PC-3 (cell line): ENCODE measurements at regions not wholly inside any gene's neighbourhood (a gene's known extent, or its start where the extent isn't known, plus 50 kb on each side); places are given as distances from the start of the nearest gene placed in this dataset.
"Not testable (repeated sequence)": the region's sequence is repeated elsewhere in the genome, so short reads cannot be mapped to it uniquely, and the experiment has no call there.

ENCODE experiments used
- ATAC-seq: fragments of 200-7000 bp; cut with Tn5 transposase; 2 replicates; pipeline ENCODE4 v1.9.1; 2020; ENCODE audit warnings: mild to moderate bottlenecking, moderate library complexity
- BruUV-seq: library from RNA; stranded (reverse); fragments of 400-500 nt; replicated peaks from 2 replicates; lab custom pipeline; 2021; lab: Mats Ljungman, UMichigan
- CTCF ChIA-PET: fragments of 300-600 bp; sonication (Branson Sonifier 250); formaldehyde crosslinking; loops from one replicate; lab custom pipeline; 2022; ENCODE audit warnings: antibody characterized with exemption; lab: Charles Lee
- POLR2A ChIA-PET: fragments of 300-600 bp; sonication (Branson Sonifier 250); formaldehyde crosslinking; loops from one replicate; lab custom pipeline; 2022; ENCODE audit warnings: antibody characterized with exemption; ENCODE audit not compliant: unreplicated experiment; lab: Charles Lee
- DNase-seq: peaks from one replicate; pipeline ENCODE4 v3.0.0-alpha.2; 2015
- H2AFZ ChIP-seq: fragments of 300-600 bp; sonication (generic); 2 replicates; pipeline ENCODE4 v1.6.0; 2016; ENCODE audit warnings: antibody characterized with exemption, low read length
- H3F3A ChIP-seq: fragments of 300-600 bp; sonication (generic); one replicate; pipeline ENCODE4 v1.6.0; 2017; ENCODE audit warnings: antibody characterized with exemption, low read length, control low read depth, mild to moderate bottlenecking; ENCODE audit not compliant: unreplicated experiment
- H3K27ac ChIP-seq: fragments of 300-600 bp; sonication (generic); 2 replicates; pipeline ENCODE4 v1.5.1; 2016; ENCODE audit warnings: mild to moderate bottlenecking, low read length
- H3K27me3 ChIP-seq: fragments of 300-600 bp; sonication (generic); 2 replicates; pipeline ENCODE4 v1.6.1; 2016; ENCODE audit warnings: low read length, mixed read lengths
- H3K36me3 ChIP-seq: fragments of 300-600 bp; sonication (generic); 2 replicates; pipeline ENCODE4 v1.6.1; 2016; ENCODE audit warnings: low read depth, mixed run types, low read length, mixed read lengths
- H3K4me1 ChIP-seq: fragments of 300-600 bp; sonication (generic); 2 replicates; pipeline ENCODE4 v1.5.1; 2016; ENCODE audit warnings: low read length; ENCODE audit not compliant: insufficient read depth
- H3K4me2 ChIP-seq: fragments of 300-600 bp; sonication (generic); 2 replicates; pipeline ENCODE4 v1.6.0; 2016; ENCODE audit warnings: low read length
- H3K4me3 ChIP-seq: fragments of 300-600 bp; sonication (generic); 2 replicates; pipeline ENCODE4 v1.5.1; 2016; ENCODE audit warnings: mild to moderate bottlenecking, low read length, mixed read lengths
- H3K79me2 ChIP-seq: fragments of 300-600 bp; sonication (generic); 2 replicates; pipeline ENCODE4 v1.6.1; 2017; ENCODE audit warnings: low read length, mixed read lengths
- H3K9ac ChIP-seq: fragments of 300-600 bp; sonication (generic); 2 replicates; pipeline ENCODE4 v1.6.0; 2016; ENCODE audit warnings: mild to moderate bottlenecking, low read length
- H3K9me2 ChIP-seq: fragments of 300-600 bp; sonication (generic); replicated peaks from 2 replicates; pipeline ENCODE4 v1.6.1; 2016; ENCODE audit warnings: mixed run types, low read length, mixed read lengths
- H3K9me3 ChIP-seq: fragments of 300-600 bp; sonication (generic); 2 replicates; pipeline ENCODE4 v1.6.1; 2016; ENCODE audit warnings: low read length, mixed read lengths
- H4K20me1 ChIP-seq: fragments of 300-600 bp; sonication (generic); 2 replicates; pipeline ENCODE4 v1.6.1; 2016; ENCODE audit warnings: low read length, mixed read lengths
- EZH2 ChIP-seq: fragments of 300-600 bp; sonication (generic); IDR thresholded peaks from one replicate; pipeline ENCODE4 v1.6.1; 2017; ENCODE audit warnings: antibody characterized with exemption, mild to moderate bottlenecking, low read length; ENCODE audit not compliant: unreplicated experiment
- EZH2phosphoT487 ChIP-seq: fragments of 300-600 bp; sonication (generic); IDR thresholded peaks from 2 replicates; pipeline ENCODE4 v1.6.1; 2018; ENCODE audit warnings: mild to moderate bottlenecking, antibody characterized with exemption, low read length, borderline replicate concordance
- intact Hi-C: fragments of 100-400 bp; cut with micrococcal nuclease; formaldehyde crosslinking; loops from 2 replicates; pipeline ENCODE4 v1.9.0; 2023
- TF ChIP-seq, protein P1 (sequence below): fragments of 300-600 bp; sonication (generic); conservative IDR thresholded peaks from 2 replicates; pipeline ENCODE4 v1.5.1; 2017; ENCODE audit warnings: antibody characterized with exemption, low read depth, mild to moderate bottlenecking, low read length

DNA sequence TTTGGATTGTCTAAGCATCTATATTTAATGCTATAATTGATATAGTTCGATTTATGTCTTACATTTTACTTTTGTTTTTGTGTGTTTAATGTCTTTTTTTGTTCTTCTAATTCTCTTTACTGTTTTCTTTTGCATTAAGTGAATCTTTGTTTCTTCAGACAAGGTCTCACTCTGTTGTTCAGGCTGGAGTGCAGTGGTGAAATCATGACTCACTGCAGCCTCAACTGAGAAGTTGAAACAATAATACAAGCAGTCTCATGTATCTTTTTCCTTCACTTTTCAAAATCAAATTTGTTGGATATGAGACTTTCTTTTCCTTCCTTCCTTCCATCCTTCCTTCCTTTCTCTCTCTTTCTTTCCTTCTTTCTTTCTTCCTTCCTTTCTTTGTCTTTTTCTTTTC is 1401.6 kb downstream of the ADGRL3 start:
- POLR2A ChIA-PET = no interaction called here
- ATAC-seq (peak; percentile 65; the same call in 1 of the 2 replicates), DNase-seq (peak; percentile 37)
- CTCF ChIA-PET = no interaction called here
- Histone ChIP-seq H3K27ac (0 out of 2 replicates have a peak overlapping the region, but pooled peaks have one; percentile 17), H3K79me2 (no peaks in the 10 kb centered on the region), H3K9me2 (no peaks in the 10 kb centered on the region), H3K27me3 (no peaks in the 10 kb centered on the region), H4K20me1 (no peaks in the 10 kb centered on the region), H3K9ac (no peak overlapping the region), H2AFZ (peak overlapping the region; percentile 82), H3K9me3 (no peaks in the 10 kb centered on the region), H3K36me3 (no peaks in the 10 kb centered on the region), H3F3A (no peaks in the 10 kb centered on the region), H3K4me2 (peak overlapping the region; percentile 74), H3K4me1 (peaks cover 6% of the 10 kb centered on the region), H3K4me3 (peak overlapping the region; percentile 37; the same call in 1 of the 2 replicates)
- intact Hi-C loops = no loop called here
- BruUV-seq = no TSS peak
- TF ChIP-seq EZH2 (no peak), EZH2phosphoT487 (no peak)
- TF ChIP-seq, protein P1, sequence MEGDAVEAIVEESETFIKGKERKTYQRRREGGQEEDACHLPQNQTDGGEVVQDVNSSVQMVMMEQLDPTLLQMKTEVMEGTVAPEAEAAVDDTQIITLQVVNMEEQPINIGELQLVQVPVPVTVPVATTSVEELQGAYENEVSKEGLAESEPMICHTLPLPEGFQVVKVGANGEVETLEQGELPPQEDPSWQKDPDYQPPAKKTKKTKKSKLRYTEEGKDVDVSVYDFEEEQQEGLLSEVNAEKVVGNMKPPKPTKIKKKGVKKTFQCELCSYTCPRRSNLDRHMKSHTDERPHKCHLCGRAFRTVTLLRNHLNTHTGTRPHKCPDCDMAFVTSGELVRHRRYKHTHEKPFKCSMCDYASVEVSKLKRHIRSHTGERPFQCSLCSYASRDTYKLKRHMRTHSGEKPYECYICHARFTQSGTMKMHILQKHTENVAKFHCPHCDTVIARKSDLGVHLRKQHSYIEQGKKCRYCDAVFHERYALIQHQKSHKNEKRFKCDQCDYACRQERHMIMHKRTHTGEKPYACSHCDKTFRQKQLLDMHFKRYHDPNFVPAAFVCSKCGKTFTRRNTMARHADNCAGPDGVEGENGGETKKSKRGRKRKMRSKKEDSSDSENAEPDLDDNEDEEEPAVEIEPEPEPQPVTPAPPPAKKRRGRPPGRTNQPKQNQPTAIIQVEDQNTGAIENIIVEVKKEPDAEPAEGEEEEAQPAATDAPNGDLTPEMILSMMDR = no peak

DNA sequence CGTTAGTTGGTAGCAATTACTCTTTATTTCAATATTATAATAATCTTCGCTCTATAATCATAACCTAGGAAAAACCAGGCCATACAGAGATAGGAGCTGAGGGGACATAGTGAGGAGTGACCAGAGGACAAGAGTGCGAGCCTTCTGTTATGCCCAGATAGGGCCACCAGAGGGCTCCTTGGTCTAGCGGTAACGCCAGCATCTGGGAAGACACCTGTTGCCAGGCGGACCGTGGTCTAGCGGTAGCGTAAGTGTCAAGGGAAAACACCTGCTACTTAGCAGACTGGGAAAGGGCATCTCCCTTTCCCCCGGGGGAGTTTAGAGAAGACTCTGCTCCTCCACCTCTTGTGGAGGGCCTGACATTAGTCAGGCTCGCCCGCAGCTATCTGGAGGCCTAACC is 1395.1 kb downstream of the ADGRL3 start:
- H3K27ac ChIP-seq, H3K36me3 ChIP-seq, H3K4me2 ChIP-seq, BruUV-seq, H3K27me3 ChIP-seq, POLR2A ChIA-PET, H3K9me2 ChIP-seq, H3K9me3 ChIP-seq, H3K9ac ChIP-seq, H3K79me2 ChIP-seq, H2AFZ ChIP-seq, ATAC-seq, H3K4me3 ChIP-seq, H3F3A ChIP-seq, H4K20me1 ChIP-seq, H3K4me1 ChIP-seq: not testable (repeated sequence)
- intact Hi-C loops = loop anchor here (1.0 to 5.0 kb wide), 2 partner anchors 47 to 114 kb away; no protein-coding TSS in a partner anchor
- CTCF ChIA-PET = interaction anchor here (0.6 kb wide), 1 partner anchor 49 kb away, joined by 3 read pairs; no protein-coding TSS in a partner anchor
- TF ChIP-seq, protein P1 = peak; percentile 55
- DNase-seq = peak; percentile 48

DNA sequence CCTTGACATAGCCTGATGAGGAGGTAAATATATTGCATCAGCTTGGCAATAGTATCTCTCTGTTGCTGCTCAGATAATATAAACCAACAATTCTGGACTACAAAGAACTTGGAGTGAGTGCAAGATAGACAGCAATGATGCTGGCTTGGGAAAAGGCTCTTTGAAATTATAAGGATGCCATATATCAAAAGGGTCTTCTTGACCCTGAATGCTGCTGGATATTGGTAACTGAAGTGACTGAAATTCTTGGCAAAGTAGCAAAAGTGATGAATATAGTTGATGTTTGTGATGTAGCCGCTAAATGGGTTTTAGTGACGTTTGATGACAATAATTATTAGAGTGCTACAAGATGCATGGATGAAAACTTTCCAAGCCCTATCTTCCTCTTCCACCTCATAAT is 1391.6 kb downstream of the ADGRL3 start:
- Histone ChIP-seq H3K27me3 (no peaks in the 10 kb centered on the region), H3K4me2 (no peak overlapping the region), H3K36me3 (peaks cover 6% of the 10 kb centered on the region; the same call in 1 of the 2 replicates), H3K4me1 (no peaks in the 10 kb centered on the region), H2AFZ (no peak overlapping the region), H3K4me3 (no peak overlapping the region), H3K79me2 (no peaks in the 10 kb centered on the region), H3K9me2 (no peaks in the 10 kb centered on the region), H3F3A (no peaks in the 10 kb centered on the region), H4K20me1 (no peaks in the 10 kb centered on the region), H3K9ac (no peak overlapping the region), H3K9me3 (no peaks in the 10 kb centered on the region), H3K27ac (no peak overlapping the region)
- ChIA-PET CTCF (no interaction called here), POLR2A (no interaction called here)
- TF ChIP-seq EZH2phosphoT487 (no peak), EZH2 (no peak)
- TF ChIP-seq, protein P1 = no peak
- no peak for ATAC-seq
- DNase-seq = no peak
- no TSS peak for BruUV-seq
- intact Hi-C loops = no loop called here
